GM12878 (cell line): ENCODE measurements at regions not wholly inside any gene's neighbourhood (a gene's known extent, or its start where the extent isn't known, plus 50 kb on each side); places are given as distances from the start of the nearest gene placed in this dataset.

Experiments used
- CTCF ChIP-seq, 3 experiments: IDR thresholded peaks in 2 of 3; conservative IDR thresholded peaks in 1 of 3; 2 replicates each; pipeline ENCODE4 v1.5.1; 2011; ENCODE audit warnings: low read depth in 3 of 3, low read length in 3 of 3, mild to moderate bottlenecking in 3 of 3, control low read depth in 2 of 3, moderate library complexity in 2 of 3, inconsistent platforms in 1 of 3, mixed read lengths in 1 of 3; ENCODE audit not compliant: control insufficient read depth in 2 of 3, insufficient read depth in 1 of 3; ENCODE audit errors: extremely low read depth in 1 of 3
- GABPA ChIP-seq: IDR thresholded peaks from 2 replicates; pipeline ENCODE4 v1.6.1; 2014; ENCODE audit warnings: antibody characterized with exemption, low read depth, mild to moderate bottlenecking, inconsistent platforms
- IKZF2 ChIP-seq, 2 experiments: fragments of 450-650 bp; IDR thresholded peaks; 2 replicates each; pipeline ENCODE4 v1.6.1; 2017; ENCODE audit warnings: mild to moderate bottlenecking in 2 of 2, moderate library complexity in 2 of 2
- POLR2A ChIP-seq: IDR thresholded peaks from 2 replicates; pipeline ENCODE4 v1.6.1; 2011; ENCODE audit warnings: low read depth, mild to moderate bottlenecking, low read length
- POLR2AphosphoS5 ChIP-seq: IDR thresholded peaks from 2 replicates; pipeline ENCODE4 v1.6.1; 2011; ENCODE audit warnings: mild to moderate bottlenecking, low read length, inconsistent platforms
- SIN3A ChIP-seq: IDR thresholded peaks from 2 replicates; pipeline ENCODE4 v1.6.1; 2012; ENCODE audit warnings: low read depth, low read length, improper control_type of control experiment
- TF ChIP-seq, protein P1 (sequence below): fragments of 450-650 bp; IDR thresholded peaks from 2 replicates; pipeline ENCODE4 v1.6.1; 2018; ENCODE audit warnings: borderline replicate concordance, mild to moderate bottlenecking; ENCODE audit not compliant: partially characterized antibody

DNA sequence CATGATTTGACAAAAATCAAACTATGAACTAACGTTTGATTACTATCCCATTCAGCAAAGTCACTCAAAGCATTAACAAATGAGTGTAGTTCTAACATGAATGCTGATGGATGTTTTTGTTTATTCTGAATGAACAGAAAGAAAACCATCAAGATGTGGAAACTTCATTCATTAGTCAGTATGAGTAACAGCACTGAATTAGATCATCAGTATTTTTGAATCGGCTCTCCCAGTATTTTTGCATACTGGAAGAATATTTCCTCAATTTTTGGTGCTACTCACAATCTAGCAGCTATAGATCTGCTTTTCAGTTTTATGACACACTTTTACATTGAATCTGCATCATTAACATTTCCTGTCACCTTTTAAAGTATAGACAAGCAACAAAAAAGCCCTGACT, 63.8 kb upstream of the CD83 start:
- TF ChIP-seq SIN3A (no peak), CTCF (IDR thresholded peaks at IDR 0.05 in 2 of 3, conservative IDR thresholded peaks at IDR 0.05 in 1 of 3; ENCODE audit: control insufficient read depth in 2 of 3, extremely low read depth in 1 of 3, insufficient read depth in 1 of 3, low read depth in 3 of 3, low read length in 3 of 3) (no peak), POLR2A (no peak), POLR2AphosphoS5 (no peak), IKZF2 (IDR thresholded peaks at IDR 0.05) (no peak), GABPA (no peak)
- TF ChIP-seq, protein P1, sequence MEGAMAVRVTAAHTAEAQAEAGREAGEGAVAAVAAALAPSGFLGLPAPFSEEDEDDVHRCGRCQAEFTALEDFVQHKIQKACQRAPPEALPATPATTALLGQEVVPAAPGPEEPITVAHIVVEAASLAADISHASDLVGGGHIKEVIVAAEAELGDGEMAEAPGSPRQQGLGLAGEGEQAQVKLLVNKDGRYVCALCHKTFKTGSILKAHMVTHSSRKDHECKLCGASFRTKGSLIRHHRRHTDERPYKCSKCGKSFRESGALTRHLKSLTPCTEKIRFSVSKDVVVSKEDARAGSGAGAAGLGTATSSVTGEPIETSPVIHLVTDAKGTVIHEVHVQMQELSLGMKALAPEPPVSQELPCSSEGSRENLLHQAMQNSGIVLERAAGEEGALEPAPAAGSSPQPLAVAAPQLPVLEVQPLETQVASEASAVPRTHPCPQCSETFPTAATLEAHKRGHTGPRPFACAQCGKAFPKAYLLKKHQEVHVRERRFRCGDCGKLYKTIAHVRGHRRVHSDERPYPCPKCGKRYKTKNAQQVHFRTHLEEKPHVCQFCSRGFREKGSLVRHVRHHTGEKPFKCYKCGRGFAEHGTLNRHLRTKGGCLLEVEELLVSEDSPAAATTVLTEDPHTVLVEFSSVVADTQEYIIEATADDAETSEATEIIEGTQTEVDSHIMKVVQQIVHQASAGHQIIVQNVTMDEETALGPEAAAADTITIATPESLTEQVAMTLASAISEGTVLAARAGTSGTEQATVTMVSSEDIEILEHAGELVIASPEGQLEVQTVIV = no peak
